ENCODE measurements at regions not wholly inside any gene's neighbourhood (a gene's known extent, or its start where the extent isn't known, plus 50 kb on each side); places are given as distances from the start of the nearest gene placed in this dataset.

DNA sequence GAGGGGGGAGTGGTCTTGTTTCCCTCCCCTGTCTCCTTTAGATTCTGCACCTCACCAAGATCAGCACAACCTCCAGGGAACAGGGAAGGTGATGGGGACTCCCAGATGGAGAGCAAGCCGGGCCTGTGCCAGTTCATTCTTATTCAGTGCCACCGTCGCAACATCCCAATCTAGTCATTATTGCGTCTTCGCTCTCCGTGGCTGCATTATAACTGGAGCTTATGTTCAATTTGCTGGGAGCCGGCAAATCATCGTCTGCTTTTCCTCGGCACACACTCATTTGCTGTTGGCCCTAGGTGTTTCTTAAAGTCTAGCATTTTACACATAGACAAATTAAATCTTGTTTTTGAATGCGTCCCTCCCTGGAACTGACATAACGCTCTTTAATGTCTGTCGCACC lies 1269.7 kb downstream of the BRD1 start:
- POLR2A ChIA-PET: no interaction called here
- Histone ChIP-seq H3K4me1 (ENCODE audit: control insufficient read depth, insufficient read depth, low read length) (no peaks in the 10 kb centered on the region), H3K36me3 (ENCODE audit: control insufficient read depth, insufficient read depth, low read length) (no peaks in the 10 kb centered on the region), H3K4me3 (ENCODE audit: low read depth in 2 of 2, low read length in 2 of 2) (no peak overlapping the region), H3K27me3 (ENCODE audit: control insufficient read depth, insufficient read depth, low read length) (no peaks in the 10 kb centered on the region; the same call in 1 of the 2 replicates), H3K27ac (ENCODE audit: low read length) (no peak overlapping the region), H3K9me3 (ENCODE audit: control insufficient read depth, insufficient read depth, low read depth, low read length) (no peaks in the 10 kb centered on the region)
- BruUV-seq (replicated peaks): no TSS peak
- CTCF ChIA-PET: no interaction called here
- TF ChIP-seq SIN3A (IDR thresholded peaks at IDR 0.05; ENCODE audit: borderline replicate concordance, insufficient read depth, low read depth, low read length): no peak
- no peak for ATAC-seq
- DNase-seq (ENCODE audit: low read depth, low spot score): no peak
- in situ Hi-C loops (cut with HindIII; ENCODE audit: low pct_unique_long_range_greater_than_20kb, low sequenced_read_pairs) (no loop called here), intact Hi-C loops (cut with micrococcal nuclease; ENCODE audit: unreplicated experiment) (no loop called here)

DNA sequence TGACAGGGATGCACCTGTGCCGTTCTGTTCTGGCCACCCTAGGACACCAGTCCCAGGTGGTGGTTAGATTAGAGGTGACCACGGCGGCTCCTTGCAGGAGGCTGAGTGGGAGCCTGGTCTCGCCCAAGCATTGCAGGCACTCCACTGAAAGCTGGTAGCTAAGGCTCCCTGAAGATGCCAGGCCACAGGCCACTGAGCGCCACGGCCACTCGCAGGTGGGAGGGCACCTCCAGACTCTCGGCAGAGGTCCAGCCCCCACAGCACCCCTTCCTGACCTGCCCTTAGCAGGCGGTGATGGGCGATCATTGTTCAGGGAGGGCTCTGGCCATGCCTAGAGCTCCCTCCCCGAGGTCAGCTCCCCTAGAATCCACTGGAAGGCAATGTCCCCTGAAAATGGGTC lies 1270.2 kb downstream of the BRD1 start:
- CTCF ChIA-PET: no interaction called here

More for the DNA sequence above, 1270.2 kb downstream of the BRD1 start:
- POLR2A ChIA-PET: no interaction called here
- no TSS peak for BruUV-seq (replicated peaks)
- no peak for ATAC-seq
- intact Hi-C loops (cut with micrococcal nuclease; ENCODE audit: unreplicated experiment) (no loop called here), in situ Hi-C loops (cut with HindIII; ENCODE audit: low pct_unique_long_range_greater_than_20kb, low sequenced_read_pairs) (no loop called here)
- no peaks in the 10 kb centered on the region for H3K9me3 ChIP-seq (ENCODE audit: control insufficient read depth, insufficient read depth, low read depth, low read length)
- H3K27me3 ChIP-seq (ENCODE audit: control insufficient read depth, insufficient read depth, low read length): no peaks in the 10 kb centered on the region; the same call in 1 of the 2 replicates
- no peak for DNase-seq (ENCODE audit: low read depth, low spot score)
- H3K36me3 ChIP-seq (ENCODE audit: control insufficient read depth, insufficient read depth, low read length): no peaks in the 10 kb centered on the region
- H3K4me3 ChIP-seq (ENCODE audit: low read depth in 2 of 2, low read length in 2 of 2): no peak overlapping the region
- no peaks in the 10 kb centered on the region for H3K4me1 ChIP-seq (ENCODE audit: control insufficient read depth, insufficient read depth, low read length)
- H3K27ac ChIP-seq (ENCODE audit: low read length): no peak overlapping the region
- TF ChIP-seq TCF7L2 (IDR thresholded peaks at IDR 0.05; ENCODE audit: low read depth, low read length): no peak
- TF ChIP-seq POLR2AphosphoS5 (IDR thresholded peaks at IDR 0.05; ENCODE audit: low read depth, low read length): no peak
- no peak for TF ChIP-seq CTCF (IDR thresholded peaks at IDR 0.05)
- TF ChIP-seq, protein P1, sequence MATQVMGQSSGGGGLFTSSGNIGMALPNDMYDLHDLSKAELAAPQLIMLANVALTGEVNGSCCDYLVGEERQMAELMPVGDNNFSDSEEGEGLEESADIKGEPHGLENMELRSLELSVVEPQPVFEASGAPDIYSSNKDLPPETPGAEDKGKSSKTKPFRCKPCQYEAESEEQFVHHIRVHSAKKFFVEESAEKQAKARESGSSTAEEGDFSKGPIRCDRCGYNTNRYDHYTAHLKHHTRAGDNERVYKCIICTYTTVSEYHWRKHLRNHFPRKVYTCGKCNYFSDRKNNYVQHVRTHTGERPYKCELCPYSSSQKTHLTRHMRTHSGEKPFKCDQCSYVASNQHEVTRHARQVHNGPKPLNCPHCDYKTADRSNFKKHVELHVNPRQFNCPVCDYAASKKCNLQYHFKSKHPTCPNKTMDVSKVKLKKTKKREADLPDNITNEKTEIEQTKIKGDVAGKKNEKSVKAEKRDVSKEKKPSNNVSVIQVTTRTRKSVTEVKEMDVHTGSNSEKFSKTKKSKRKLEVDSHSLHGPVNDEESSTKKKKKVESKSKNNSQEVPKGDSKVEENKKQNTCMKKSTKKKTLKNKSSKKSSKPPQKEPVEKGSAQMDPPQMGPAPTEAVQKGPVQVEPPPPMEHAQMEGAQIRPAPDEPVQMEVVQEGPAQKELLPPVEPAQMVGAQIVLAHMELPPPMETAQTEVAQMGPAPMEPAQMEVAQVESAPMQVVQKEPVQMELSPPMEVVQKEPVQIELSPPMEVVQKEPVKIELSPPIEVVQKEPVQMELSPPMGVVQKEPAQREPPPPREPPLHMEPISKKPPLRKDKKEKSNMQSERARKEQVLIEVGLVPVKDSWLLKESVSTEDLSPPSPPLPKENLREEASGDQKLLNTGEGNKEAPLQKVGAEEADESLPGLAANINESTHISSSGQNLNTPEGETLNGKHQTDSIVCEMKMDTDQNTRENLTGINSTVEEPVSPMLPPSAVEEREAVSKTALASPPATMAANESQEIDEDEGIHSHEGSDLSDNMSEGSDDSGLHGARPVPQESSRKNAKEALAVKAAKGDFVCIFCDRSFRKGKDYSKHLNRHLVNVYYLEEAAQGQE (IDR thresholded peaks at IDR 0.05; ENCODE audit: insufficient read depth in 1 of 2, low read depth in 2 of 2, low read length in 1 of 2): no peak
- TF ChIP-seq SIN3A (IDR thresholded peaks at IDR 0.05; ENCODE audit: borderline replicate concordance, insufficient read depth, low read depth, low read length): no peak

Measured in Panc1 (cell line).